Tibial nerve (tissue), 4 donors: ENCODE measurements at regions not wholly inside any gene's neighbourhood (a gene's known extent, or its start where the extent isn't known, plus 50 kb on each side); places are given as distances from the start of the nearest gene placed in this dataset.

Source experiments
- DNase-seq, 2 donors: peaks; one replicate each; pipeline ENCODE4 v3.0.0-alpha.2; 2019; ENCODE audit warnings: low spot score in 2 of 2
- H3K27ac ChIP-seq, 4 donors: fragments of 200-600 bp; sonication (generic) in 3 of 4; one replicate each; pipeline ENCODE4 v1.5.1; 2017 to 2019; ENCODE audit warnings: mild to moderate bottlenecking in 1 of 4
- H3K27me3 ChIP-seq, 2 donors: fragments of 200-600 bp; sonication (generic) in 1 of 2; one replicate each; pipeline versions ENCODE4 v1.5.1 to v1.6.0; 2017 to 2019
- H3K36me3 ChIP-seq, 3 donors: fragments of 200-600 bp; sonication (generic); one replicate each; pipeline ENCODE4 v1.5.1; 2018 to 2019
- H3K4me1 ChIP-seq, 4 donors: fragments of 200-600 bp; sonication (generic) in 3 of 4; one replicate each; pipeline ENCODE4 v1.5.1; 2017 to 2019
- H3K4me3 ChIP-seq, 4 donors: fragments of 200-600 bp; sonication (generic) in 3 of 4; one replicate each; pipeline ENCODE4 v1.5.1; 2017 to 2019; ENCODE audit warnings: mild to moderate bottlenecking in 1 of 4, moderate library complexity in 1 of 4
- H3K9me3 ChIP-seq, 4 donors: fragments of 200-600 bp; sonication (generic) in 3 of 4; one replicate each; pipeline ENCODE4 v1.5.1; 2017 to 2019
- CTCF ChIP-seq, 5 experiments: fragments of 200-600 bp in 3 of 5; fragments of 450-650 bp in 2 of 5; sonication (generic) in 3 of 5; IDR thresholded peaks; one replicate each; pipeline ENCODE4 v1.5.1; 2016 to 2019; ENCODE audit warnings: antibody characterized with exemption in 5 of 5, mild to moderate bottlenecking in 3 of 5, moderate library complexity in 2 of 5
- EP300 ChIP-seq, 2 donors: sonication (generic); formaldehyde crosslinking; IDR thresholded peaks; one replicate each; pipeline ENCODE4 v1.6.1; 2017; ENCODE audit warnings: antibody characterized with exemption in 2 of 2, mild to moderate bottlenecking in 1 of 2
- POLR2A ChIP-seq, 2 donors: fragments of 450-650 bp; IDR thresholded peaks; one replicate each; pipeline ENCODE4 v1.6.1; 2017; ENCODE audit warnings: antibody characterized with exemption in 2 of 2, mild to moderate bottlenecking in 2 of 2, moderate library complexity in 2 of 2
- WGBS, 2 donors: methylation state at CpG; one replicate each; pipeline ENCODE4 v1.1.5; 2018; 5-methylcytosine and 5-hydroxymethylcytosine counted together

DNA sequence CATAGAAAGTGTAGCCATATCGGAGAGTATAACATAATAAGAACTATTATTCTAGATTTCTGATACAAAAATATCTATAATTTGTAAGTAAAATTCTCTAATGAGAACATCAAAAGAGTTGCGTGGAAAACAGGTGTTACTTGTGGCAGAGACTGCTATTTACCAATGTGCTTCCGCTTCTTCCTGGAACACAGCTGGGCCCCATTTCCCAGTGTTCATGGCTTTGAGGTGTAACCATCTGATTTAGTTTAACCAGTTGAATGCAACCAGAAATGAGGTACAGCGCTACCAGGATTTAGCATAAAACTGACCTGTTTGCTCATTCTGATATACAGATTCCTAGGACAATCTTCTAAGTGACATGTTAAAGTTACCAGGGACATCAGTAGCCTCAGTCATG is 1055.2 kb downstream of the IGSF11 start:
- 75 to 89% methylated on average over 4 of the region's 4 CpGs for WGBS, 2 donors
- Histone ChIP-seq H3K36me3 (no peaks in the 10 kb centered on the region), H3K27me3 (no peaks in the 10 kb centered on the region), H3K27ac (no peak overlapping the region), H3K4me3 (no peak overlapping the region), H3K9me3 (no peaks in the 10 kb centered on the region), H3K4me1 (no peaks in the 10 kb centered on the region)
- TF ChIP-seq POLR2A (IDR thresholded peaks at IDR 0.05) (no peak), EP300 (IDR thresholded peaks at IDR 0.05) (no peak), CTCF (IDR thresholded peaks at IDR 0.05) (no peak)
- DNase-seq = no peak

GRCh38 chr3:117987256-117987655 is 1047.4 kb downstream of the IGSF11 start:
- no peaks in the 10 kb centered on the region for H3K27me3 ChIP-seq
- H3K4me3 ChIP-seq = no peak overlapping the region
- DNase-seq = no peak
- H3K27ac ChIP-seq = no peak overlapping the region
- no peaks in the 10 kb centered on the region for H3K9me3 ChIP-seq
- H3K36me3 ChIP-seq = no peaks in the 10 kb centered on the region
- 70 to 79% methylated on average over 4 of the region's 4 CpGs for WGBS, 2 donors
- no peak for TF ChIP-seq CTCF (IDR thresholded peaks at IDR 0.05)
- no peak for TF ChIP-seq EP300 (IDR thresholded peaks at IDR 0.05)
- no peak for TF ChIP-seq POLR2A (IDR thresholded peaks at IDR 0.05)
- H3K4me1 ChIP-seq = no peaks in the 10 kb centered on the region

- 82 to 100% methylated on average over 1 of the region's 1 CpG for WGBS, 2 donors
- H3K27me3 ChIP-seq = peaks cover 0 to 8% of the 10 kb centered on the region in 2 donors
- TF ChIP-seq POLR2A (IDR thresholded peaks at IDR 0.05) (no peak), CTCF (IDR thresholded peaks at IDR 0.05) (no peak), EP300 (IDR thresholded peaks at IDR 0.05) (no peak)
- no peak overlapping the region for H3K4me3 ChIP-seq
- H3K36me3 ChIP-seq = no peaks in the 10 kb centered on the region
- no peaks in the 10 kb centered on the region for H3K4me1 ChIP-seq
- no peak for DNase-seq
- no peaks in the 10 kb centered on the region for H3K9me3 ChIP-seq
- no peak overlapping the region for H3K27ac ChIP-seq
These were observed 1044.7 kb downstream of the IGSF11 start for GRCh38 chr3:117989982-117990381.

GRCh38 chr3:117990627-117991026 is 1044.0 kb downstream of the IGSF11 start:
- H3K9me3 ChIP-seq = no peaks in the 10 kb centered on the region
- peaks cover 0 to 2% (median 0%) of the 10 kb centered on the region in 4 donors for H3K4me1 ChIP-seq
- no peak for DNase-seq
- H3K27ac ChIP-seq = no peak overlapping the region
- H3K4me3 ChIP-seq = no peak overlapping the region
- no peak for TF ChIP-seq POLR2A (IDR thresholded peaks at IDR 0.05)
- no peak for TF ChIP-seq CTCF (IDR thresholded peaks at IDR 0.05)
- no peak for TF ChIP-seq EP300 (IDR thresholded peaks at IDR 0.05)
- peaks cover 0 to 12% of the 10 kb centered on the region in 2 donors for H3K27me3 ChIP-seq
- WGBS, 2 donors = 96 to 100% methylated on average over 1 of the region's 1 CpG
- H3K36me3 ChIP-seq = no peaks in the 10 kb centered on the region

- Histone ChIP-seq H3K9me3 (no peaks in the 10 kb centered on the region), H3K27ac (no peak overlapping the region), H3K4me3 (peak overlapping the region in 2 of 4 donors; percentile 50 to 56), H3K4me1 (peaks cover 0 to 23% (median 0%) of the 10 kb centered on the region in 4 donors), H3K36me3 (no peaks in the 10 kb centered on the region), H3K27me3 (peaks cover 0 to 21% of the 10 kb centered on the region in 2 donors)
- WGBS, 2 donors = 12 to 17% methylated on average over 9 of the region's 9 CpGs
- TF ChIP-seq CTCF (IDR thresholded peaks at IDR 0.05) (no peak), POLR2A (IDR thresholded peaks at IDR 0.05) (no peak), EP300 (IDR thresholded peaks at IDR 0.05) (no peak)
- DNase-seq = no peak
These were observed 1038.7 kb downstream of the IGSF11 start for GRCh38 chr3:117995842-117996437.
